B cell (primary cell): ENCODE measurements at regions not wholly inside any gene's neighbourhood (a gene's known extent, or its start where the extent isn't known, plus 50 kb on each side); places are given as distances from the start of the nearest gene placed in this dataset.

Source experiments
- ATAC-seq: fragments of 200-7000 bp; cut with Tn5 transposase; one replicate; pipeline ENCODE4 v1.10.0; 2021; ENCODE audit warnings: low read depth, mild to moderate bottlenecking, moderate number of reproducible peaks, moderate library complexity
- CTCF ChIA-PET: fragments of 350-600 bp; sonication (Branson Sonifier 250); formaldehyde crosslinking; loops from one replicate; lab custom pipeline; 2021; ENCODE audit warnings: antibody characterized with exemption, inconsistent platforms; lab: Charles Lee
- POLR2A ChIA-PET: fragments of 350-600 bp; sonication (Branson Sonifier 250); formaldehyde crosslinking; loops from one replicate; lab custom pipeline; 2021; ENCODE audit warnings: antibody characterized with exemption; lab: Charles Lee
- DNase-seq: peaks from one replicate; pipeline ENCODE4 v3.0.0; 2013
- H2AFZ ChIP-seq: 2 replicates; pipeline ENCODE4 v1.6.1; 2012; ENCODE audit warnings: mild to moderate bottlenecking, low read depth, low read length; ENCODE audit not compliant: insufficient read depth, poor library complexity, severe bottlenecking
- H3K27ac ChIP-seq, 2 donors: 1 replicate in 1 of 2; 2 replicates in 1 of 2; pipeline ENCODE4 v1.5.1; 2012 to 2013; ENCODE audit warnings: low read length in 2 of 2, mild to moderate bottlenecking in 2 of 2, moderate library complexity in 1 of 2
- H3K27me3 ChIP-seq, 4 experiments: fragments of 200-600 bp in 1 of 4; sonication (generic) in 1 of 4; replicated peaks in 1 of 4; 1 replicate in 2 of 4; 2 replicates in 2 of 4; pipeline versions ENCODE4 v1.6.1 to v1.7.0; 2013 to 2016; ENCODE audit warnings: low read length in 3 of 4, mild to moderate bottlenecking in 2 of 4, mixed read lengths in 1 of 4, moderate library complexity in 1 of 4; ENCODE audit not compliant: insufficient read depth in 4 of 4, control insufficient read depth in 3 of 4; ENCODE audit errors: control extremely low read depth in 1 of 4
- H3K36me3 ChIP-seq, 2 experiments: replicated peaks in 1 of 2; 1 replicate in 1 of 2; 2 replicates in 1 of 2; pipeline versions ENCODE4 v1.6.1 to v1.7.1; 2013; ENCODE audit warnings: low read length in 1 of 2; ENCODE audit not compliant: insufficient read depth in 2 of 2, control insufficient read depth in 1 of 2; ENCODE audit errors: control extremely low read depth in 1 of 2, extremely low read depth in 1 of 2
- H3K4me1 ChIP-seq, 2 donors: fragments of 200-600 bp in 1 of 2; sonication (generic) in 1 of 2; 1 replicate in 1 of 2; 2 replicates in 1 of 2; pipeline versions ENCODE4 v1.5.1 to v1.6.1; 2013 to 2017; ENCODE audit warnings: low read length in 2 of 2; ENCODE audit not compliant: control insufficient read depth in 2 of 2, insufficient read depth in 2 of 2
- H3K4me2 ChIP-seq: replicated peaks from 2 replicates; pipeline ENCODE3; 2012; ENCODE audit warnings: mild to moderate bottlenecking, low read depth, low read length; ENCODE audit not compliant: poor library complexity, severe bottlenecking
- H3K4me3 ChIP-seq, 5 experiments: fragments of 200-600 bp in 1 of 5; sonication (generic) in 1 of 5; 1 replicate in 3 of 5; 2 replicates in 2 of 5; pipeline versions ENCODE4 v1.5.1 to v1.7.0; 2011 to 2016; ENCODE audit warnings: low read length in 4 of 5, mild to moderate bottlenecking in 4 of 5, low read depth in 2 of 5, control low read depth in 1 of 5, moderate library complexity in 1 of 5; ENCODE audit not compliant: insufficient read depth in 1 of 5; ENCODE audit errors: control extremely low read depth in 1 of 5, extremely low read depth in 1 of 5
- H3K79me2 ChIP-seq: fragments of 200-600 bp; sonication (generic); one replicate; pipeline ENCODE4 v1.6.0; 2016; ENCODE audit warnings: low read length; ENCODE audit not compliant: control insufficient read depth, insufficient read depth
- H3K9ac ChIP-seq: fragments of 200-600 bp; sonication (generic); 2 replicates; pipeline ENCODE4 v1.6.1; 2017; ENCODE audit warnings: mild to moderate bottlenecking, low read length, moderate library complexity
- H3K9me3 ChIP-seq, 3 donors: one replicate each; pipeline versions ENCODE4 v1.6.1 to v1.7.1; 2013; ENCODE audit warnings: low read length in 2 of 3; ENCODE audit not compliant: control insufficient read depth in 2 of 3, insufficient read depth in 1 of 3; ENCODE audit errors: control extremely low read depth in 1 of 3
- H4K20me1 ChIP-seq: 2 replicates; pipeline ENCODE4 v1.6.0; 2012; ENCODE audit warnings: mild to moderate bottlenecking, low read length; ENCODE audit not compliant: insufficient read depth, control insufficient read depth, poor library complexity, severe bottlenecking
- H3K27ac Mint-ChIP-seq: one replicate; pipeline ENCODE4 v1.8.0; 2021; ENCODE audit warnings: mixed read lengths
- H3K27me3 Mint-ChIP-seq: one replicate; pipeline ENCODE4 v1.8.0; 2021; ENCODE audit warnings: mixed read lengths
- H3K4me1 Mint-ChIP-seq: one replicate; pipeline ENCODE4 v1.8.0; 2021; ENCODE audit warnings: mixed read lengths
- H3K4me3 Mint-ChIP-seq: one replicate; pipeline ENCODE4 v1.8.0; 2021; ENCODE audit warnings: mixed read lengths
- H3K9me3 Mint-ChIP-seq: one replicate; pipeline ENCODE4 v1.8.0; 2022; ENCODE audit warnings: mixed read lengths; ENCODE audit not compliant: insufficient read depth
- EZH2 ChIP-seq: IDR thresholded peaks from 2 replicates; pipeline ENCODE4 v1.6.1; 2012; ENCODE audit warnings: borderline replicate concordance, low read depth, mild to moderate bottlenecking, moderate library complexity, low read length; ENCODE audit not compliant: insufficient read depth, poor library complexity, severe bottlenecking
- WGBS: methylation state at CpG from one replicate; pipeline ENCODE4 v1.1.5; 2013; ENCODE audit warnings: missing lambda C conversion rate; ENCODE audit not compliant: insufficient coverage; 5-methylcytosine and 5-hydroxymethylcytosine counted together
- intact Hi-C: fragments of 100-400 bp; cut with micrococcal nuclease; formaldehyde crosslinking; loops from one replicate; pipeline ENCODE4 v1.10.0; 2022
- TF ChIP-seq, protein P1 (sequence below): fragments of 200-600 bp; IDR thresholded peaks from one replicate; pipeline ENCODE4 v1.8.0; 2022; ENCODE audit warnings: antibody characterized with exemption, mild to moderate bottlenecking

DNA sequence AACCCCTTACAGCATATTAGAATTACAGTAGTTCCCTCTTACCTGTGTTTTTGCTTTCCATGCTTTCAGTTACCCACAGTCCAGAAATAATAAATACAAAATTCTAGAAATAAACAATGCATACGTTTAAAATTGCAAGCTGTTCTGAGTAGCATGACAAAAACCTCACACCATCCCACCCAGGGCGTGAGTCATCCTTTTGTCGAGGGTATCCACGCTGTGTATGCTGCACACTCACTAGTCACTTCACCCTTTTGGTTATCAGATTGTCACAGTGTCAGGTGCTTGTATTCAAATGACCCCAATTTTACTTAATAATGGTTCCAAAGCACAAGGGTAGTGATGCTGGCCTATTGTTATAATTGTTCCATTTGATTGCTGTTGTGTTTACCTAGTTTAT lies 72.5 kb upstream of the P3H2 start:
- Histone ChIP-seq H3K27me3 (no peaks in the 10 kb centered on the region), H4K20me1 (no peaks in the 10 kb centered on the region), H3K4me1 (no peaks in the 10 kb centered on the region), H3K27ac (no peak overlapping the region), H3K9me3 (no peaks in the 10 kb centered on the region), H3K4me3 (no peak overlapping the region), H2AFZ (no peak overlapping the region), H3K9ac (no peak overlapping the region), H3K36me3 (no peaks in the 10 kb centered on the region), H3K79me2 (no peaks in the 10 kb centered on the region), H3K4me2 (no peak overlapping the region)
- H3K4me3 Mint-ChIP-seq, result no peak overlapping the region
- no peaks in the 10 kb centered on the region for H3K4me1 Mint-ChIP-seq
- peaks cover 3% of the 10 kb centered on the region for H3K27me3 Mint-ChIP-seq
- ATAC-seq, result no peak
- no peak overlapping the region for H3K27ac Mint-ChIP-seq
- WGBS, result no CpG with 5 or more reads among the region's 4 CpGs
- no peaks in the 10 kb centered on the region for H3K9me3 Mint-ChIP-seq
- no peak for TF ChIP-seq EZH2
- TF ChIP-seq, protein P1, sequence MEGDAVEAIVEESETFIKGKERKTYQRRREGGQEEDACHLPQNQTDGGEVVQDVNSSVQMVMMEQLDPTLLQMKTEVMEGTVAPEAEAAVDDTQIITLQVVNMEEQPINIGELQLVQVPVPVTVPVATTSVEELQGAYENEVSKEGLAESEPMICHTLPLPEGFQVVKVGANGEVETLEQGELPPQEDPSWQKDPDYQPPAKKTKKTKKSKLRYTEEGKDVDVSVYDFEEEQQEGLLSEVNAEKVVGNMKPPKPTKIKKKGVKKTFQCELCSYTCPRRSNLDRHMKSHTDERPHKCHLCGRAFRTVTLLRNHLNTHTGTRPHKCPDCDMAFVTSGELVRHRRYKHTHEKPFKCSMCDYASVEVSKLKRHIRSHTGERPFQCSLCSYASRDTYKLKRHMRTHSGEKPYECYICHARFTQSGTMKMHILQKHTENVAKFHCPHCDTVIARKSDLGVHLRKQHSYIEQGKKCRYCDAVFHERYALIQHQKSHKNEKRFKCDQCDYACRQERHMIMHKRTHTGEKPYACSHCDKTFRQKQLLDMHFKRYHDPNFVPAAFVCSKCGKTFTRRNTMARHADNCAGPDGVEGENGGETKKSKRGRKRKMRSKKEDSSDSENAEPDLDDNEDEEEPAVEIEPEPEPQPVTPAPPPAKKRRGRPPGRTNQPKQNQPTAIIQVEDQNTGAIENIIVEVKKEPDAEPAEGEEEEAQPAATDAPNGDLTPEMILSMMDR, result no peak
- ChIA-PET POLR2A (no interaction called here), CTCF (no interaction called here)
- DNase-seq, result no peak
- intact Hi-C loops, result no loop called here

DNA sequence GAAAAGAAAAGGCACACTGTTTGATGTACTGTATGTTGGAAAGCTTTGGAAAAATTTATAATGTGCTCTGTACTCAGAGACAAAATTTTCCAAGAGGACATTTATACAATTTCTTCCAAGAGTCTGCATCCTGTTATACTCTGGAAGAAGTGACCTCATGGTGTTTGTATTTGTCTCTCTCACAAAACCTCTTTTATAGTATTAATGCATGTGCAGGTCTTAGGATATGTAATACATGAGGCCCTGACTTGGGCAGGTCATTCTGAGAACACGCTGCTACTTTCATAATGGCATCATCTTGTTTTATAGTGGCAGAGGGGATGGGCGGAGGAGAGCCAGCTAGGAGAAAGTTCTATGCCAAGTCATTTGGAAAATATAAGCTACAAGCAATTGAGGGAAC lies 72.0 kb upstream of the P3H2 start:
- no peaks in the 10 kb centered on the region for H3K4me1 ChIP-seq
- Mint-ChIP-seq H3K27ac (no peak overlapping the region), H3K9me3 (no peaks in the 10 kb centered on the region), H3K27me3 (peaks cover 3% of the 10 kb centered on the region), H3K4me1 (no peaks in the 10 kb centered on the region), H3K4me3 (no peak overlapping the region)
- no peak for ATAC-seq
- H3K9ac ChIP-seq, result no peak overlapping the region
- no peak overlapping the region for H3K27ac ChIP-seq
- no peaks in the 10 kb centered on the region for H3K79me2 ChIP-seq
- H3K4me3 ChIP-seq, result no peak overlapping the region
- WGBS, result 84% methylated on average over 2 of the region's 2 CpGs
- intact Hi-C loops, result no loop called here
- no peaks in the 10 kb centered on the region for H4K20me1 ChIP-seq
- no peak for DNase-seq
- no peaks in the 10 kb centered on the region for H3K36me3 ChIP-seq
- CTCF ChIA-PET, result no interaction called here
- POLR2A ChIA-PET, result no interaction called here
- TF ChIP-seq EZH2, result no peak
- TF ChIP-seq, protein P1, result no peak
- no peak overlapping the region for H2AFZ ChIP-seq
- no peaks in the 10 kb centered on the region for H3K9me3 ChIP-seq
- no peak overlapping the region for H3K4me2 ChIP-seq
- H3K27me3 ChIP-seq, result no peaks in the 10 kb centered on the region
